ENCODE measurements at regions not wholly inside any gene's neighbourhood (a gene's known extent, or its start where the extent isn't known, plus 50 kb on each side); places are given as distances from the start of the nearest gene placed in this dataset.

DNA sequence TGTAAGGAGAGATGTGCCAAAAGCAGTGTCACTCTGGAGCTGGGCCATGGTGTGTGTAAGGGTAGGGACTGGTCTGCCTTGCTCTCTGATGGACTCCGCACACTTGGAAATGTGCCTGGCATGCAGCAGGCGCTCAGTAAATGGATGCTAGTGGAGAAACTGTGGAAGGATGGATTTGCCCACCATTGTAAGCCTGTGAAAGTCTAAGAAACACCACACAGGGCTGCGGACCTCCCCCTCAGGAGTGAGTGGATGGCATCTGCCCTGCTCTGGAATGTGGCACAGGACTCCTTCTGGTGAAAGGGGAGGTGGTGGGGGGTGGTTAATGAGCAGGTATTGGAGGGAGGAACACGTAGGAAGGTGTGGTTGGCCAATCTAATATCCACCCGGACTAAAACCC lies 62.2 kb upstream of the ACAN start:
- Mint-ChIP-seq H3K27ac (ENCODE audit: unreplicated experiment) (no peak overlapping the region), H3K4me1 (ENCODE audit: low read depth, unreplicated experiment) (peaks cover 12% of the 10 kb centered on the region)

DNA sequence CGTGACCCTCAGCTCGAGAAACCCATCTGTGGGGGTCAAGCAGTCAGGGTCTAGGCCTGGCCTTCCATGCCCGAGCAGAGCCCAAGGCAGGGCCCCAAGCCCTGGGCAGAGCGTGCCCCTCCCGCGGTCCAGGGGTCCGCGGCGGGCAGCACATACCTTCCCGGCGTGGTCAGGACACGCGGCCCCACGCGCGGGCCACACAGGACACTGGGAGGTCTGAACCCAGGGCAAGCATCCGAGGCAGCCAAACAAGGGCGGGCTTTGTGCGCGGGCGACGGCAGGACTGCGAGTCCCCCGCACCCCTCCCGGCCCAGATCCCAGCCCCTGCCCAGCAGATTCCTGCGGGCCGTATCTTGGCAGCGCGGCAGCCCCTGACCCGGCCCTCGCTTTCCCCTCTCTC lies 61.6 kb upstream of the ACAN start:
- H3K27ac Mint-ChIP-seq (ENCODE audit: unreplicated experiment): no peak overlapping the region
- TF ChIP-seq, protein P1, sequence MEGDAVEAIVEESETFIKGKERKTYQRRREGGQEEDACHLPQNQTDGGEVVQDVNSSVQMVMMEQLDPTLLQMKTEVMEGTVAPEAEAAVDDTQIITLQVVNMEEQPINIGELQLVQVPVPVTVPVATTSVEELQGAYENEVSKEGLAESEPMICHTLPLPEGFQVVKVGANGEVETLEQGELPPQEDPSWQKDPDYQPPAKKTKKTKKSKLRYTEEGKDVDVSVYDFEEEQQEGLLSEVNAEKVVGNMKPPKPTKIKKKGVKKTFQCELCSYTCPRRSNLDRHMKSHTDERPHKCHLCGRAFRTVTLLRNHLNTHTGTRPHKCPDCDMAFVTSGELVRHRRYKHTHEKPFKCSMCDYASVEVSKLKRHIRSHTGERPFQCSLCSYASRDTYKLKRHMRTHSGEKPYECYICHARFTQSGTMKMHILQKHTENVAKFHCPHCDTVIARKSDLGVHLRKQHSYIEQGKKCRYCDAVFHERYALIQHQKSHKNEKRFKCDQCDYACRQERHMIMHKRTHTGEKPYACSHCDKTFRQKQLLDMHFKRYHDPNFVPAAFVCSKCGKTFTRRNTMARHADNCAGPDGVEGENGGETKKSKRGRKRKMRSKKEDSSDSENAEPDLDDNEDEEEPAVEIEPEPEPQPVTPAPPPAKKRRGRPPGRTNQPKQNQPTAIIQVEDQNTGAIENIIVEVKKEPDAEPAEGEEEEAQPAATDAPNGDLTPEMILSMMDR (IDR thresholded peaks at IDR 0.05; ENCODE audit: partially characterized antibody, unreplicated experiment): no peak
- DNase-seq: no peak
- H3K9me3 Mint-ChIP-seq (ENCODE audit: unreplicated experiment): peaks cover 8% of the 10 kb centered on the region
- peaks cover 3% of the 10 kb centered on the region for H3K27me3 Mint-ChIP-seq (ENCODE audit: unreplicated experiment)
- peaks cover 12% of the 10 kb centered on the region for H3K4me1 Mint-ChIP-seq (ENCODE audit: low read depth, unreplicated experiment)
- no peaks in the 10 kb centered on the region for H3K36me3 Mint-ChIP-seq (ENCODE audit: unreplicated experiment)
- H3K4me3 Mint-ChIP-seq (ENCODE audit: unreplicated experiment): no peak overlapping the region

More for the DNA sequence above, 62.2 kb upstream of the ACAN start:
- Mint-ChIP-seq H3K4me3 (ENCODE audit: unreplicated experiment) (no peak overlapping the region), H3K9me3 (ENCODE audit: unreplicated experiment) (peaks cover 8% of the 10 kb centered on the region), H3K36me3 (ENCODE audit: unreplicated experiment) (no peaks in the 10 kb centered on the region), H3K27me3 (ENCODE audit: unreplicated experiment) (peaks cover 3% of the 10 kb centered on the region)
- no peak for DNase-seq
- TF ChIP-seq, protein P1 (IDR thresholded peaks at IDR 0.05; ENCODE audit: partially characterized antibody, unreplicated experiment): no peak

DNA sequence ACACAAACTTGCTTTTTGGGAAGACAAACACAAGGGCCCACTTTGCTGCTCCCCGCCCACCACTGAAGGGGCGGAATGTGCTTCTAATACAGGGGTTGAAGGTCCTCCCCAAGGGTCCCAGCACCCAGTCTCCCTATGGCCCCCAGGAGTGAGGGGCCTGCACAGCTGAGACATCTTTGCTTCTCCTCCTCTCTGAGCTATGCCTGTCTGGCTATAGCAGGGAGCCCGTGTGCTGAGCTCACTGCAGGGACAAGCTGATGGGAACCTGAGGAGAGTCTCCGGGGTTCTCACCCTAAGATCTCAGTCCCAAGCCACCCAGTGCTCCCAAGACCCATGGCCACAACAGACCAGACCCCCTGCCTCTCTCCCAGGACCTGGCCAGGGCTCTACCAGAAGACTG lies 61.1 kb upstream of the ACAN start:
- peaks cover 8% of the 10 kb centered on the region for H3K9me3 Mint-ChIP-seq (ENCODE audit: unreplicated experiment)
- DNase-seq: no peak
- TF ChIP-seq, protein P1 (IDR thresholded peaks at IDR 0.05; ENCODE audit: partially characterized antibody, unreplicated experiment): no peak
- H3K27ac Mint-ChIP-seq (ENCODE audit: unreplicated experiment): no peak overlapping the region
- peaks cover 3% of the 10 kb centered on the region for H3K27me3 Mint-ChIP-seq (ENCODE audit: unreplicated experiment)
- H3K4me3 Mint-ChIP-seq (ENCODE audit: unreplicated experiment): no peak overlapping the region
- no peaks in the 10 kb centered on the region for H3K36me3 Mint-ChIP-seq (ENCODE audit: unreplicated experiment)
- H3K4me1 Mint-ChIP-seq (ENCODE audit: low read depth, unreplicated experiment): peaks cover 12% of the 10 kb centered on the region

DNA sequence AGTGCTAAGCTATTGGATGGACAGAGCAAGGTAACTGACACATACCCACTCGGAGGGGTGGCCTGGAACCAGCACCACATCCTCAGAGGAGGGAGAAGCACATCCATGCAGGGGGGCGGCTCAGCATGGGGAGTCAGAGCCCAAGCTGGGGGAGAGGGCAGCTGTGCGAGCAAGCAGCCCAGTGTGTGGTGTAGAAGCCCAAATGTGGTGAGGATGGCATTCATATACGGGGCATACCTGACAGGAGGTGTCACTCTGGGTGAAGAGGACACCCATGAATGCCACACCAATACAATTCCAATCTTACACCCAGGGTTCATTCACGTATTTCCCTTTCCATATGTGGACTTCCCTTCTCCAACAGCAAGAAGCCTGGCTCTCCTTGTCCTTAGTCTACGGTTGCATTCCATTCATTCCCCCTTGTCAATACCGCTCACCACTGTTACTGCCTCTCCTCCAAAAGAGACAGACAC lies 58.7 kb upstream of the ACAN start:
- TF ChIP-seq, protein P1 (IDR thresholded peaks at IDR 0.05; ENCODE audit: partially characterized antibody, unreplicated experiment): no peak
- peaks cover 3% of the 10 kb centered on the region for H3K27me3 Mint-ChIP-seq (ENCODE audit: unreplicated experiment)
- no peak overlapping the region for H3K4me3 Mint-ChIP-seq (ENCODE audit: unreplicated experiment)
- H3K27ac Mint-ChIP-seq (ENCODE audit: unreplicated experiment): no peak overlapping the region
- peaks cover 2% of the 10 kb centered on the region for H3K4me1 Mint-ChIP-seq (ENCODE audit: low read depth, unreplicated experiment)
- DNase-seq: no peak
- no peaks in the 10 kb centered on the region for H3K36me3 Mint-ChIP-seq (ENCODE audit: unreplicated experiment)
- H3K9me3 Mint-ChIP-seq (ENCODE audit: unreplicated experiment): peaks cover 6% of the 10 kb centered on the region

DNA sequence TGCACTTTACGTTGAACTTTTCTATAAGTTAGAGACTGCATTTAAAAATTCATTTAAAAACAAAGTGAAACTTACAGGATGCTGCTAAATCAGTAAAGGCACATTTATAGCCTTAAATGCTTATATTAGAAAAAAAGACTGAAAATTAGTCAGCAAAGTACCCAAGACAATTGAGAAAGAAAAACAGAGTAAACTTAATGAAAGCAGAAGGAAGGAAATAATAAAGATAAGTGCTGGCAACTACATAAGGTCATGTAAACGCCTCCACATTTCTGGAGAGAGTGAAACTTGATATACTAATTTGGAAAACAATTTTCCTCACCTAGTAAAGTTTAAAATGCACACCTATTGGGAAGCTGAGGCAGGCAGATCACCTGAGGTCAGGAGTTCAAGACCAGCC lies 58.2 kb upstream of the ACAN start:
- Mint-ChIP-seq H3K4me1 (ENCODE audit: low read depth, unreplicated experiment) (no peaks in the 10 kb centered on the region), H3K27me3 (ENCODE audit: unreplicated experiment) (peaks cover 3% of the 10 kb centered on the region), H3K4me3 (ENCODE audit: unreplicated experiment) (no peak overlapping the region), H3K36me3 (ENCODE audit: unreplicated experiment) (no peaks in the 10 kb centered on the region), H3K27ac (ENCODE audit: unreplicated experiment) (no peak overlapping the region), H3K9me3 (ENCODE audit: unreplicated experiment) (peaks cover 6% of the 10 kb centered on the region)
- no peak for DNase-seq
- TF ChIP-seq, protein P1 (IDR thresholded peaks at IDR 0.05; ENCODE audit: partially characterized antibody, unreplicated experiment): no peak

Data from glutamatergic neuron (in vitro differentiated cells).